CD14-positive monocyte (primary cell): ENCODE measurements at regions not wholly inside any gene's neighbourhood (a gene's known extent, or its start where the extent isn't known, plus 50 kb on each side); places are given as distances from the start of the nearest gene placed in this dataset.

ENCODE experiments used
- DNase-seq, 3 donors: peaks; one replicate each; pipeline ENCODE4 v3.0.0-alpha.2; 2011 to 2022
- H2AFZ ChIP-seq: 2 replicates; pipeline ENCODE4 v1.6.0; 2012; ENCODE audit warnings: mild to moderate bottlenecking, low read depth, low read length, inconsistent platforms; ENCODE audit not compliant: insufficient read depth, poor library complexity, severe bottlenecking
- H3K27ac ChIP-seq, 2 donors: 1 replicate in 1 of 2; 2 replicates in 1 of 2; pipeline ENCODE4 v1.5.1; 2012 to 2013; ENCODE audit warnings: low read length in 2 of 2, control low read depth in 1 of 2, inconsistent platforms in 1 of 2, low read depth in 1 of 2, mild to moderate bottlenecking in 1 of 2
- H3K27me3 ChIP-seq, 2 donors: one replicate each; pipeline versions ENCODE4 v1.6.0 to v1.6.1; 2011 to 2013; ENCODE audit warnings: low read length in 2 of 2; ENCODE audit not compliant: control insufficient read depth in 2 of 2, insufficient read depth in 2 of 2
- H3K36me3 ChIP-seq, 2 donors: replicated peaks in 1 of 2; 1 replicate in 1 of 2; 2 replicates in 1 of 2; pipeline versions ENCODE4 v1.5.1 to v1.6.1; 2012 to 2013; ENCODE audit warnings: low read length in 2 of 2, control low read depth in 1 of 2, inconsistent platforms in 1 of 2, mild to moderate bottlenecking in 1 of 2; ENCODE audit not compliant: insufficient read depth in 2 of 2, control insufficient read depth in 1 of 2
- H3K4me1 ChIP-seq, 2 donors: 1 replicate in 1 of 2; 2 replicates in 1 of 2; pipeline versions ENCODE4 v1.5.1 to v1.6.1; 2012 to 2013; ENCODE audit warnings: low read length in 2 of 2, control low read depth in 1 of 2, inconsistent platforms in 1 of 2, mild to moderate bottlenecking in 1 of 2, moderate library complexity in 1 of 2; ENCODE audit not compliant: insufficient read depth in 2 of 2, control insufficient read depth in 1 of 2
- H3K4me2 ChIP-seq: replicated peaks from 2 replicates; pipeline ENCODE3; 2012; ENCODE audit warnings: low read length, moderate library complexity, mild to moderate bottlenecking; ENCODE audit not compliant: poor library complexity, severe bottlenecking; ENCODE audit errors: extremely low read depth
- H3K4me3 ChIP-seq, 3 experiments: fragments of 200-600 bp in 1 of 3; sonication (generic) in 1 of 3; replicated peaks in 1 of 3; 1 replicate in 2 of 3; 2 replicates in 1 of 3; pipeline ENCODE4 v1.5.1; 2011 to 2013; ENCODE audit warnings: low read length in 3 of 3, mild to moderate bottlenecking in 3 of 3, control low read depth in 2 of 3, low read depth in 2 of 3, inconsistent platforms in 1 of 3, moderate library complexity in 1 of 3
- H3K79me2 ChIP-seq: 2 replicates; pipeline ENCODE4 v1.6.0; 2012; ENCODE audit warnings: mild to moderate bottlenecking, control low read depth, inconsistent platforms, low read length, moderate library complexity; ENCODE audit not compliant: insufficient read depth
- H3K9ac ChIP-seq: 2 replicates; pipeline ENCODE4 v1.6.0; 2017; ENCODE audit warnings: low read length, mild to moderate bottlenecking; ENCODE audit not compliant: insufficient read depth, poor library complexity, severe bottlenecking
- H3K9me3 ChIP-seq, 2 donors: replicated peaks in 1 of 2; 1 replicate in 1 of 2; 2 replicates in 1 of 2; pipeline versions ENCODE4 v1.5.1 to v1.6.1; 2012 to 2013; ENCODE audit warnings: low read length in 2 of 2, control low read depth in 1 of 2; ENCODE audit not compliant: control insufficient read depth in 1 of 2, insufficient read depth in 1 of 2
- H4K20me1 ChIP-seq: 2 replicates; pipeline ENCODE4 v1.6.0; 2012; ENCODE audit warnings: mild to moderate bottlenecking, low read length, control low read depth, moderate library complexity; ENCODE audit not compliant: insufficient read depth
- H3K27ac Mint-ChIP-seq, 7 donors: one replicate each; pipeline ENCODE4 v1.8.0; 2020; ENCODE audit warnings: mild to moderate bottlenecking in 7 of 7, mixed read lengths in 7 of 7, moderate library complexity in 6 of 7, inconsistent platforms in 2 of 7
- H3K27me3 Mint-ChIP-seq, 3 donors: one replicate each; pipeline ENCODE4 v1.8.0; 2021 to 2022; ENCODE audit warnings: low read depth in 3 of 3, mild to moderate bottlenecking in 3 of 3, mixed read lengths in 3 of 3, moderate library complexity in 3 of 3, inconsistent platforms in 1 of 3
- H3K36me3 Mint-ChIP-seq, 2 donors: one replicate each; pipeline ENCODE4 v1.8.0; 2020; ENCODE audit warnings: mixed read lengths in 2 of 2, inconsistent platforms in 1 of 2, mild to moderate bottlenecking in 1 of 2
- H3K4me1 Mint-ChIP-seq: one replicate; pipeline ENCODE4 v1.8.0; 2020; ENCODE audit warnings: mild to moderate bottlenecking, mixed read lengths
- H3K4me3 Mint-ChIP-seq, 2 donors: one replicate each; pipeline ENCODE4 v1.8.0; 2020; ENCODE audit warnings: mild to moderate bottlenecking in 2 of 2, mixed read lengths in 2 of 2, moderate library complexity in 1 of 2
- H3K9me3 Mint-ChIP-seq, 7 donors: one replicate each; pipeline ENCODE4 v1.8.0; 2020 to 2022; ENCODE audit warnings: mixed read lengths in 7 of 7, mild to moderate bottlenecking in 6 of 7, moderate library complexity in 6 of 7, inconsistent platforms in 2 of 7
- CTCF ChIP-seq: fragments of 200-600 bp; IDR thresholded peaks from one replicate; pipeline ENCODE4 v1.8.0; 2022; ENCODE audit warnings: antibody characterized with exemption, mild to moderate bottlenecking
- WGBS: methylation state at CpG from one replicate; pipeline ENCODE4 v1.1.5; 2013; ENCODE audit warnings: missing lambda C conversion rate; ENCODE audit not compliant: insufficient coverage; 5-methylcytosine and 5-hydroxymethylcytosine counted together
- intact Hi-C, 2 donors: fragments of 100-400 bp; cut with micrococcal nuclease; formaldehyde crosslinking; loops; one replicate each; pipeline versions ENCODE4 v1.15.0 to v1.15.1; 2023

- no peak for TF ChIP-seq CTCF
- H3K27ac Mint-ChIP-seq, result no peak overlapping the region
Observed at GRCh38 chr5:58351190-58351589, 108.7 kb downstream of the PLK2 start.

GRCh38 chr5:58348996-58349728 lies 110.7 kb downstream of the PLK2 start:
- Histone ChIP-seq H3K9me3 (peaks cover 5 to 7% of the 10 kb centered on the region in 2 donors), H3K36me3 (no peaks in the 10 kb centered on the region), H3K27ac (no peak overlapping the region), H3K27me3 (no peaks in the 10 kb centered on the region), H3K4me3 (no peak overlapping the region), H3K79me2 (no peaks in the 10 kb centered on the region), H3K4me2 (no peak overlapping the region), H2AFZ (no peak overlapping the region), H3K9ac (no peak overlapping the region), H3K4me1 (no peaks in the 10 kb centered on the region), H4K20me1 (no peaks in the 10 kb centered on the region)
- no peaks in the 10 kb centered on the region for H3K27me3 Mint-ChIP-seq
- no peak overlapping the region for H3K27ac Mint-ChIP-seq
- WGBS, result no CpG with 5 or more reads among the region's 6 CpGs
- H3K36me3 Mint-ChIP-seq, result no peaks in the 10 kb centered on the region
- DNase-seq, result no peak
- H3K9me3 Mint-ChIP-seq, result peaks cover 0 to 3% (median 0%) of the 10 kb centered on the region in 7 donors
- H3K4me1 Mint-ChIP-seq, result no peaks in the 10 kb centered on the region
- H3K4me3 Mint-ChIP-seq, result no peak overlapping the region
- no peak for TF ChIP-seq CTCF
- intact Hi-C loops, result no loop called here

More at GRCh38 chr5:58351190-58351589, 108.7 kb downstream of the PLK2 start:
- no peaks in the 10 kb centered on the region for H3K36me3 Mint-ChIP-seq
- no peak overlapping the region for H3K4me3 Mint-ChIP-seq
- Histone ChIP-seq H3K79me2 (no peaks in the 10 kb centered on the region), H3K4me3 (no peak overlapping the region), H3K9ac (no peak overlapping the region), H2AFZ (no peak overlapping the region), H3K27ac (no peak overlapping the region), H3K4me1 (no peaks in the 10 kb centered on the region), H3K36me3 (no peaks in the 10 kb centered on the region), H4K20me1 (no peaks in the 10 kb centered on the region), H3K27me3 (no peaks in the 10 kb centered on the region), H3K9me3 (peaks cover 4 to 5% of the 10 kb centered on the region in 2 donors), H3K4me2 (no peak overlapping the region)
- no peak for DNase-seq
- H3K27me3 Mint-ChIP-seq, result no peaks in the 10 kb centered on the region
- intact Hi-C loops, result no loop called here
- H3K9me3 Mint-ChIP-seq, result peaks cover 0 to 2% (median 0%) of the 10 kb centered on the region in 7 donors
- H3K4me1 Mint-ChIP-seq, result no peaks in the 10 kb centered on the region
- WGBS, result no CpG with 5 or more reads among the region's 1 CpG
